H9 (cell line): ENCODE measurements at regions not wholly inside any gene's neighbourhood (a gene's known extent, or its start where the extent isn't known, plus 50 kb on each side); places are given as distances from the start of the nearest gene placed in this dataset.

Experiments used
- DNase-seq: peaks from one replicate; pipeline ENCODE4 v3.0.0-alpha.2; 2017
- H2AFZ ChIP-seq: one replicate; pipeline ENCODE4 v1.6.1; 2013; ENCODE audit warnings: mild to moderate bottlenecking, low read length, control low read depth, moderate library complexity
- H2AK5ac ChIP-seq: 2 replicates; pipeline ENCODE4 v1.6.1; 2013; ENCODE audit warnings: low read length, control low read depth, mixed read lengths; ENCODE audit not compliant: insufficient read length
- H2BK120ac ChIP-seq: one replicate; pipeline ENCODE4 v1.6.1; 2013; ENCODE audit warnings: low read depth, mild to moderate bottlenecking, low read length, control low read depth, inconsistent platforms; ENCODE audit not compliant: poor library complexity, severe bottlenecking
- H2BK12ac ChIP-seq: 2 replicates; pipeline ENCODE4 v1.6.1; 2013; ENCODE audit warnings: low read length, control low read depth, mixed read lengths, low read depth; ENCODE audit not compliant: insufficient read length
- H2BK15ac ChIP-seq: 2 replicates; pipeline ENCODE4 v1.6.1; 2013; ENCODE audit warnings: low read depth, low read length, control low read depth
- H2BK20ac ChIP-seq: one replicate; pipeline ENCODE4 v1.6.1; 2013; ENCODE audit warnings: low read depth, mild to moderate bottlenecking, low read length, control low read depth, inconsistent platforms; ENCODE audit not compliant: poor library complexity, severe bottlenecking
- H2BK5ac ChIP-seq: 2 replicates; pipeline ENCODE4 v1.6.1; 2013; ENCODE audit warnings: low read length, control low read depth, mixed read lengths; ENCODE audit not compliant: insufficient read length
- H3K14ac ChIP-seq: 2 replicates; pipeline ENCODE4 v1.6.1; 2013; ENCODE audit warnings: low read length, control low read depth; ENCODE audit not compliant: insufficient read depth
- H3K18ac ChIP-seq: 2 replicates; pipeline ENCODE4 v1.6.1; 2013; ENCODE audit warnings: low read depth, mild to moderate bottlenecking, mixed read lengths, low read length, control low read depth; ENCODE audit not compliant: insufficient read length
- H3K23ac ChIP-seq: 2 replicates; pipeline ENCODE4 v1.6.1; 2013; ENCODE audit warnings: low read length, control low read depth, mixed read lengths, low read depth; ENCODE audit not compliant: insufficient read length
- H3K23me2 ChIP-seq: 2 replicates; pipeline ENCODE4 v1.6.1; 2013; ENCODE audit warnings: low read depth, mild to moderate bottlenecking, mixed read lengths, low read length, control low read depth; ENCODE audit not compliant: insufficient read length, poor library complexity, severe bottlenecking
- H3K27ac ChIP-seq: 2 replicates; pipeline ENCODE4 v1.5.1; 2013; ENCODE audit warnings: low read length, control low read depth, mixed read lengths, low read depth; ENCODE audit not compliant: insufficient read length
- H3K27me3 ChIP-seq: 2 replicates; pipeline ENCODE4 v1.6.1; 2013; ENCODE audit warnings: low read length, control low read depth, inconsistent platforms; ENCODE audit not compliant: insufficient read depth
- H3K4ac ChIP-seq: 2 replicates; pipeline ENCODE4 v1.6.1; 2013; ENCODE audit warnings: low read depth, mild to moderate bottlenecking, control low read depth, inconsistent platforms, low read length, moderate library complexity
- H3K4me1 ChIP-seq: 2 replicates; pipeline ENCODE4 v1.6.1; 2013; ENCODE audit warnings: low read length, control low read depth, inconsistent platforms; ENCODE audit not compliant: insufficient read depth
- H3K4me2 ChIP-seq: 2 replicates; pipeline ENCODE4 v1.6.1; 2013; ENCODE audit warnings: low read length, control low read depth, mixed read lengths; ENCODE audit not compliant: insufficient read length, insufficient read depth
- H3K56ac ChIP-seq: 2 replicates; pipeline ENCODE4 v1.6.1; 2013; ENCODE audit warnings: low read depth, mild to moderate bottlenecking, mixed read lengths, low read length, control low read depth; ENCODE audit not compliant: insufficient read length
- H3K79me1 ChIP-seq: 2 replicates; pipeline ENCODE4 v1.6.1; 2013; ENCODE audit warnings: low read depth, mild to moderate bottlenecking, moderate library complexity, low read length, control low read depth, inconsistent platforms; ENCODE audit not compliant: insufficient read depth, poor library complexity, severe bottlenecking
- H3K79me2 ChIP-seq: 2 replicates; pipeline ENCODE4 v1.6.1; 2013; ENCODE audit warnings: low read length, control low read depth, inconsistent platforms; ENCODE audit not compliant: insufficient read depth
- H3K9ac ChIP-seq: 2 replicates; pipeline ENCODE4 v1.6.1; 2013; ENCODE audit warnings: low read length, control low read depth, mixed read lengths; ENCODE audit not compliant: insufficient read length; ENCODE audit errors: extremely low read depth
- H3K9me3 ChIP-seq: one replicate; pipeline ENCODE4 v1.6.1; 2013; ENCODE audit warnings: low read depth, low read length, inconsistent platforms; ENCODE audit not compliant: control insufficient read depth
- H3T11ph ChIP-seq: one replicate; pipeline ENCODE4 v1.6.1; 2013; ENCODE audit warnings: mild to moderate bottlenecking, low read length, control low read depth, inconsistent platforms
- H4K20me1 ChIP-seq: one replicate; pipeline ENCODE4 v1.6.1; 2013; ENCODE audit not compliant: control insufficient read depth, insufficient read length, insufficient read depth
- H4K5ac ChIP-seq: 2 replicates; pipeline ENCODE4 v1.6.1; 2013; ENCODE audit warnings: low read depth, mild to moderate bottlenecking, mixed read lengths, low read length, control low read depth; ENCODE audit not compliant: insufficient read length
- H4K8ac ChIP-seq: replicated peaks from 2 replicates; pipeline ENCODE4 v1.6.1; 2013; ENCODE audit warnings: low read length, control low read depth, mixed read lengths, low read depth; ENCODE audit not compliant: insufficient read length
- H4K91ac ChIP-seq: 2 replicates; pipeline ENCODE4 v1.6.1; 2013; ENCODE audit warnings: low read depth, mild to moderate bottlenecking, moderate library complexity, mixed read lengths, low read length, control low read depth; ENCODE audit not compliant: insufficient read length
- H3K27ac Mint-ChIP-seq, 3 experiments: 2 replicates in 2 of 3; 3 replicates in 1 of 3; pipeline ENCODE4 v1.8.0; 2020 to 2021; ENCODE audit warnings: mixed read lengths in 3 of 3, mild to moderate bottlenecking in 1 of 3, moderate library complexity in 1 of 3
- H3K27me3 Mint-ChIP-seq: 2 replicates; pipeline ENCODE4 v1.8.0; 2021; ENCODE audit warnings: low read depth, mild to moderate bottlenecking, moderate library complexity, mixed read lengths
- H3K36me3 Mint-ChIP-seq, 3 experiments: 2 replicates in 2 of 3; 3 replicates in 1 of 3; pipeline ENCODE4 v1.8.0; 2020 to 2021; ENCODE audit warnings: low read depth in 3 of 3, mixed read lengths in 3 of 3; ENCODE audit not compliant: insufficient read depth in 1 of 3
- H3K4me1 Mint-ChIP-seq, 2 experiments: 2 replicates each; pipeline ENCODE4 v1.8.0; 2020; ENCODE audit warnings: mixed read lengths in 2 of 2
- H3K4me3 Mint-ChIP-seq, 2 experiments: 2 replicates in 1 of 2; 3 replicates in 1 of 2; pipeline ENCODE4 v1.8.0; 2020 to 2021; ENCODE audit warnings: mild to moderate bottlenecking in 2 of 2, mixed read lengths in 2 of 2, moderate library complexity in 1 of 2
- H3K9me3 Mint-ChIP-seq, 2 experiments: 2 replicates in 1 of 2; 3 replicates in 1 of 2; pipeline ENCODE4 v1.8.0; 2020; ENCODE audit warnings: mild to moderate bottlenecking in 2 of 2, mixed read lengths in 2 of 2, moderate library complexity in 1 of 2
- WGBS: extraction: QIAGEN DNeasy Blood & Tissue Kit; methylation state at CpG from one replicate; pipeline ENCODE4 v1.1.7; 2013; ENCODE audit warnings: missing lambda C conversion rate, low lambda C conversion rate, mixed read lengths; ENCODE audit not compliant: insufficient read length; ENCODE audit errors: extremely low coverage; 5-methylcytosine and 5-hydroxymethylcytosine counted together
- TF ChIP-seq, protein P1 (sequence below): fragments of 200-600 bp; sonication (generic); conservative IDR thresholded peaks from 3 replicates; pipeline ENCODE4 v1.8.0; 2021; ENCODE audit warnings: antibody characterized with exemption, mild to moderate bottlenecking

DNA sequence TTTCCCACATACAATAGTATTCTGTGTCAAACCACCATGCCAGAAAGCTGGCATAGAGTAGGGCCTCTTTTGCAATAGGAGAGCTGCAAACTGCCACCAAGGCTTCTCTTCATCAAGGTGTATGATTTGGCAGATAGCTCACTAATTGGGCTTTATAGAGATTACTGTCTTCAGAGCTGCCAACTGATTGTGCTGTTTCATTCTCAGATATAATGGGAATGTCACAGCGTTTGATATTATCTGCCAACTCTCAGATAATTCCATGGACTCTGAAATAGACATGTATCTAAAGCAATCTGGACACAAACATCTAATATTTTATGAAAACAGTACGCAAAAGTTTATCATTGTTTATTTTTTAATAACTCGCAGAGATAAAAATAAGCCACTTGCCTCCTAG is 1289.1 kb downstream of the STIM2 start:
- Histone ChIP-seq H3K56ac (no peak overlapping the region), H4K8ac (no peak overlapping the region), H3K23ac (no peak overlapping the region), H3K18ac (no peak overlapping the region), H3K79me1 (no peaks in the 10 kb centered on the region), H2AK5ac (no peak overlapping the region), H4K5ac (no peak overlapping the region), H3K4me2 (no peak overlapping the region), H2BK5ac (no peak overlapping the region), H3K79me2 (no peaks in the 10 kb centered on the region), H3T11ph (no peak overlapping the region), H2AFZ (no peak overlapping the region), H4K20me1 (no peaks in the 10 kb centered on the region), H4K91ac (no peak overlapping the region), H3K14ac (no peak overlapping the region), H3K27me3 (no peaks in the 10 kb centered on the region), H2BK15ac (no peak overlapping the region), H3K23me2 (no peaks in the 10 kb centered on the region), H2BK20ac (no peak overlapping the region), H3K4me1 (no peaks in the 10 kb centered on the region), H3K9ac (no peak overlapping the region), H3K4ac (no peak overlapping the region), H2BK120ac (no peak overlapping the region), H2BK12ac (no peak overlapping the region), H3K27ac (no peak overlapping the region), H3K9me3 (no peaks in the 10 kb centered on the region)
- TF ChIP-seq, protein P1, sequence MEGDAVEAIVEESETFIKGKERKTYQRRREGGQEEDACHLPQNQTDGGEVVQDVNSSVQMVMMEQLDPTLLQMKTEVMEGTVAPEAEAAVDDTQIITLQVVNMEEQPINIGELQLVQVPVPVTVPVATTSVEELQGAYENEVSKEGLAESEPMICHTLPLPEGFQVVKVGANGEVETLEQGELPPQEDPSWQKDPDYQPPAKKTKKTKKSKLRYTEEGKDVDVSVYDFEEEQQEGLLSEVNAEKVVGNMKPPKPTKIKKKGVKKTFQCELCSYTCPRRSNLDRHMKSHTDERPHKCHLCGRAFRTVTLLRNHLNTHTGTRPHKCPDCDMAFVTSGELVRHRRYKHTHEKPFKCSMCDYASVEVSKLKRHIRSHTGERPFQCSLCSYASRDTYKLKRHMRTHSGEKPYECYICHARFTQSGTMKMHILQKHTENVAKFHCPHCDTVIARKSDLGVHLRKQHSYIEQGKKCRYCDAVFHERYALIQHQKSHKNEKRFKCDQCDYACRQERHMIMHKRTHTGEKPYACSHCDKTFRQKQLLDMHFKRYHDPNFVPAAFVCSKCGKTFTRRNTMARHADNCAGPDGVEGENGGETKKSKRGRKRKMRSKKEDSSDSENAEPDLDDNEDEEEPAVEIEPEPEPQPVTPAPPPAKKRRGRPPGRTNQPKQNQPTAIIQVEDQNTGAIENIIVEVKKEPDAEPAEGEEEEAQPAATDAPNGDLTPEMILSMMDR = no peak
- Mint-ChIP-seq H3K9me3 (no peaks in the 10 kb centered on the region; a peak in 1 of 5 replicates), H3K4me1 (no peaks in the 10 kb centered on the region), H3K27ac (no peak overlapping the region), H3K36me3 (no peaks in the 10 kb centered on the region), H3K4me3 (no peak overlapping the region), H3K27me3 (no peaks in the 10 kb centered on the region)
- WGBS = no CpG with 5 or more reads among the region's 3 CpGs
- no peak for DNase-seq
